ENCODE measurements at regions not wholly inside any gene's neighbourhood (a gene's known extent, or its start where the extent isn't known, plus 50 kb on each side); places are given as distances from the start of the nearest gene placed in this dataset.

GRCh38 chr14:98366429-98366828 lies 905.6 kb downstream of the BCL11B start (continued):
- TF ChIP-seq, protein P1, sequence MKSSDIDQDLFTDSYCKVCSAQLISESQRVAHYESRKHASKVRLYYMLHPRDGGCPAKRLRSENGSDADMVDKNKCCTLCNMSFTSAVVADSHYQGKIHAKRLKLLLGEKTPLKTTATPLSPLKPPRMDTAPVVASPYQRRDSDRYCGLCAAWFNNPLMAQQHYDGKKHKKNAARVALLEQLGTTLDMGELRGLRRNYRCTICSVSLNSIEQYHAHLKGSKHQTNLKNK (CRISPR knock-in tag; IDR thresholded peaks at IDR 0.05), result no peak
- TF ChIP-seq, protein P2, sequence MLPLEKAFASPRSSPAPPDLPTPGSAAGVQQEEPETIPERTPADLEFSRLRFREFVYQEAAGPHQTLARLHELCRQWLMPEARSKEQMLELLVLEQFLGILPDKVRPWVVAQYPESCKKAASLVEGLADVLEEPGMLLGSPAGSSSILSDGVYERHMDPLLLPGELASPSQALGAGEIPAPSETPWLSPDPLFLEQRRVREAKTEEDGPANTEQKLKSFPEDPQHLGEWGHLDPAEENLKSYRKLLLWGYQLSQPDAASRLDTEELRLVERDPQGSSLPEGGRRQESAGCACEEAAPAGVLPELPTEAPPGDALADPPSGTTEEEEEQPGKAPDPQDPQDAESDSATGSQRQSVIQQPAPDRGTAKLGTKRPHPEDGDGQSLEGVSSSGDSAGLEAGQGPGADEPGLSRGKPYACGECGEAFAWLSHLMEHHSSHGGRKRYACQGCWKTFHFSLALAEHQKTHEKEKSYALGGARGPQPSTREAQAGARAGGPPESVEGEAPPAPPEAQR (CRISPR knock-in tag; IDR thresholded peaks at IDR 0.05), result no peak
- no peak for TF ChIP-seq ZNF232 (CRISPR knock-in tag; IDR thresholded peaks at IDR 0.05)

- ChIA-PET CTCF (no interaction called here), POLR2A (no interaction called here)
- Mint-ChIP-seq H3K27me3 (ENCODE audit: low read depth) (no peaks in the 10 kb centered on the region), H3K4me1 (peaks cover 9% of the 10 kb centered on the region), H3K4me3 (no peak overlapping the region), H3K9me3 (peaks cover 42% of the 10 kb centered on the region), H3K36me3 (peaks cover 24% of the 10 kb centered on the region), H3K27ac (no peak overlapping the region)
- ATAC-seq (no peak), DNase-seq (ENCODE audit: low spot score) (no peak)
- TF ChIP-seq IRF1 (CRISPR knock-in tag; IDR thresholded peaks at IDR 0.05) (no peak), HMGXB4 (CRISPR knock-in tag; IDR thresholded peaks at IDR 0.05) (no peak), JAZF1 (CRISPR knock-in tag; IDR thresholded peaks at IDR 0.05) (no peak), NFE2L1 (CRISPR knock-in tag; IDR thresholded peaks at IDR 0.05) (no peak)
Measured at GRCh38 chr14:98368221-98368620, 903.8 kb downstream of the BCL11B start.

GRCh38 chr14:98368916-98369315 lies 903.1 kb downstream of the BCL11B start:
- no peak for TF ChIP-seq GABPB1 (CRISPR knock-in tag; IDR thresholded peaks at IDR 0.05)
- TF ChIP-seq NFYB (CRISPR knock-in tag; conservative IDR thresholded peaks at IDR 0.05; ENCODE audit: low read depth), result no peak
- no peak for TF ChIP-seq FOXP1 (CRISPR knock-in tag; IDR thresholded peaks at IDR 0.05; ENCODE audit: borderline replicate concordance)
- TF ChIP-seq ATF1 (CRISPR knock-in tag; IDR thresholded peaks at IDR 0.05), result no peak
- Mint-ChIP-seq H3K4me1 (peaks cover 9% of the 10 kb centered on the region), H3K9me3 (peaks cover 42% of the 10 kb centered on the region), H3K27me3 (ENCODE audit: low read depth) (no peaks in the 10 kb centered on the region), H3K36me3 (peaks cover 24% of the 10 kb centered on the region), H3K4me3 (no peak overlapping the region), H3K27ac (no peak overlapping the region)
- ATAC-seq (no peak), DNase-seq (ENCODE audit: low spot score) (no peak)
- ChIA-PET POLR2A (no interaction called here), CTCF (no interaction called here)

- Mint-ChIP-seq H3K27me3 (ENCODE audit: low read depth) (no peaks in the 10 kb centered on the region), H3K9me3 (peaks cover 42% of the 10 kb centered on the region), H3K36me3 (peaks cover 24% of the 10 kb centered on the region), H3K4me3 (no peak overlapping the region), H3K27ac (no peak overlapping the region), H3K4me1 (peaks cover 9% of the 10 kb centered on the region)
- POLR2A ChIA-PET, result no interaction called here
- no peak for DNase-seq (ENCODE audit: low spot score)
- CTCF ChIA-PET, result no interaction called here
- ATAC-seq, result no peak
- TF ChIP-seq, protein P3, sequence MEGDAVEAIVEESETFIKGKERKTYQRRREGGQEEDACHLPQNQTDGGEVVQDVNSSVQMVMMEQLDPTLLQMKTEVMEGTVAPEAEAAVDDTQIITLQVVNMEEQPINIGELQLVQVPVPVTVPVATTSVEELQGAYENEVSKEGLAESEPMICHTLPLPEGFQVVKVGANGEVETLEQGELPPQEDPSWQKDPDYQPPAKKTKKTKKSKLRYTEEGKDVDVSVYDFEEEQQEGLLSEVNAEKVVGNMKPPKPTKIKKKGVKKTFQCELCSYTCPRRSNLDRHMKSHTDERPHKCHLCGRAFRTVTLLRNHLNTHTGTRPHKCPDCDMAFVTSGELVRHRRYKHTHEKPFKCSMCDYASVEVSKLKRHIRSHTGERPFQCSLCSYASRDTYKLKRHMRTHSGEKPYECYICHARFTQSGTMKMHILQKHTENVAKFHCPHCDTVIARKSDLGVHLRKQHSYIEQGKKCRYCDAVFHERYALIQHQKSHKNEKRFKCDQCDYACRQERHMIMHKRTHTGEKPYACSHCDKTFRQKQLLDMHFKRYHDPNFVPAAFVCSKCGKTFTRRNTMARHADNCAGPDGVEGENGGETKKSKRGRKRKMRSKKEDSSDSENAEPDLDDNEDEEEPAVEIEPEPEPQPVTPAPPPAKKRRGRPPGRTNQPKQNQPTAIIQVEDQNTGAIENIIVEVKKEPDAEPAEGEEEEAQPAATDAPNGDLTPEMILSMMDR (IDR thresholded peaks at IDR 0.05), result no peak
- TF ChIP-seq CREB1 (CRISPR knock-in tag; IDR thresholded peaks at IDR 0.05), result no peak
- no peak for TF ChIP-seq SOX15 (CRISPR knock-in tag; IDR thresholded peaks at IDR 0.05)
- no peak for TF ChIP-seq MAX (CRISPR knock-in tag; IDR thresholded peaks at IDR 0.05)
- TF ChIP-seq FOXP1 (CRISPR knock-in tag; IDR thresholded peaks at IDR 0.05; ENCODE audit: borderline replicate concordance), result no peak
- no peak for TF ChIP-seq FOXP4 (CRISPR knock-in tag; IDR thresholded peaks at IDR 0.05)
- TF ChIP-seq, protein P4, sequence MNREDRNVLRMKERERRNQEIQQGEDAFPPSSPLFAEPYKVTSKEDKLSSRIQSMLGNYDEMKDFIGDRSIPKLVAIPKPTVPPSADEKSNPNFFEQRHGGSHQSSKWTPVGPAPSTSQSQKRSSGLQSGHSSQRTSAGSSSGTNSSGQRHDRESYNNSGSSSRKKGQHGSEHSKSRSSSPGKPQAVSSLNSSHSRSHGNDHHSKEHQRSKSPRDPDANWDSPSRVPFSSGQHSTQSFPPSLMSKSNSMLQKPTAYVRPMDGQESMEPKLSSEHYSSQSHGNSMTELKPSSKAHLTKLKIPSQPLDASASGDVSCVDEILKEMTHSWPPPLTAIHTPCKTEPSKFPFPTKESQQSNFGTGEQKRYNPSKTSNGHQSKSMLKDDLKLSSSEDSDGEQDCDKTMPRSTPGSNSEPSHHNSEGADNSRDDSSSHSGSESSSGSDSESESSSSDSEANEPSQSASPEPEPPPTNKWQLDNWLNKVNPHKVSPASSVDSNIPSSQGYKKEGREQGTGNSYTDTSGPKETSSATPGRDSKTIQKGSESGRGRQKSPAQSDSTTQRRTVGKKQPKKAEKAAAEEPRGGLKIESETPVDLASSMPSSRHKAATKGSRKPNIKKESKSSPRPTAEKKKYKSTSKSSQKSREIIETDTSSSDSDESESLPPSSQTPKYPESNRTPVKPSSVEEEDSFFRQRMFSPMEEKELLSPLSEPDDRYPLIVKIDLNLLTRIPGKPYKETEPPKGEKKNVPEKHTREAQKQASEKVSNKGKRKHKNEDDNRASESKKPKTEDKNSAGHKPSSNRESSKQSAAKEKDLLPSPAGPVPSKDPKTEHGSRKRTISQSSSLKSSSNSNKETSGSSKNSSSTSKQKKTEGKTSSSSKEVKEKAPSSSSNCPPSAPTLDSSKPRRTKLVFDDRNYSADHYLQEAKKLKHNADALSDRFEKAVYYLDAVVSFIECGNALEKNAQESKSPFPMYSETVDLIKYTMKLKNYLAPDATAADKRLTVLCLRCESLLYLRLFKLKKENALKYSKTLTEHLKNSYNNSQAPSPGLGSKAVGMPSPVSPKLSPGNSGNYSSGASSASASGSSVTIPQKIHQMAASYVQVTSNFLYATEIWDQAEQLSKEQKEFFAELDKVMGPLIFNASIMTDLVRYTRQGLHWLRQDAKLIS (CRISPR knock-in tag; IDR thresholded peaks at IDR 0.05; ENCODE audit: borderline replicate concordance), result no peak
- TF ChIP-seq, protein P5, sequence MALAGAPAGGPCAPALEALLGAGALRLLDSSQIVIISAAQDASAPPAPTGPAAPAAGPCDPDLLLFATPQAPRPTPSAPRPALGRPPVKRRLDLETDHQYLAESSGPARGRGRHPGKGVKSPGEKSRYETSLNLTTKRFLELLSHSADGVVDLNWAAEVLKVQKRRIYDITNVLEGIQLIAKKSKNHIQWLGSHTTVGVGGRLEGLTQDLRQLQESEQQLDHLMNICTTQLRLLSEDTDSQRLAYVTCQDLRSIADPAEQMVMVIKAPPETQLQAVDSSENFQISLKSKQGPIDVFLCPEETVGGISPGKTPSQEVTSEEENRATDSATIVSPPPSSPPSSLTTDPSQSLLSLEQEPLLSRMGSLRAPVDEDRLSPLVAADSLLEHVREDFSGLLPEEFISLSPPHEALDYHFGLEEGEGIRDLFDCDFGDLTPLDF (CRISPR knock-in tag; IDR thresholded peaks at IDR 0.05), result no peak
Measured at GRCh38 chr14:98369344-98369743, 902.7 kb downstream of the BCL11B start.

All from WTC11 (cell line).